ENCODE measurements at regions not wholly inside any gene's neighbourhood (a gene's known extent, or its start where the extent isn't known, plus 50 kb on each side); places are given as distances from the start of the nearest gene placed in this dataset.
A peak's percentile ranks its signal among the peaks of the same experiment; 100 is the strongest.

DNA sequence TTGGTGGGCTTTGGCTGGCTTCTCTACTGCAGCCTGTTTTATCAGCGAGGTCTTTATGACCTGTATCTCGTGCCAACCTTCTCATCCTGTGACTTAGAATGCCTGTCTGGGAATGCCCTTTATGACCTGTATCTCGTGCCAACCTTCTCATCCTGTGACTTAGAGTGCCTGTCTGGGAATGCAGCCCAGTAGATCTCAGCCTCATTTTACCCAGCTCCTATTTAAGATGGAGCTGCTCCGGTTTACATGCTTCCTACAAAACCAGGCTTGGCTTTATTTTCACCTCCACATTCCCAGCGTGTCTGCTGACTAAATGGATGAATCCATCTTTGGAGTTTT is 395.3 kb downstream of the PREX1 start:
- Histone ChIP-seq H3K36me3 (no peaks in the 10 kb centered on the region), H3K27ac (no peak overlapping the region), H3K27me3 (no peaks in the 10 kb centered on the region), H3K4me1 (ENCODE audit: low read depth) (no peaks in the 10 kb centered on the region), H3K4me3 (no peak overlapping the region), H3K9me3 (ENCODE audit: low read depth) (no peaks in the 10 kb centered on the region)
- no peak for TF ChIP-seq CTCF (IDR thresholded peaks at IDR 0.05; ENCODE audit: low read depth, low read length)
- DNase-seq (ENCODE audit: low read depth in 1 of 2, low spot score in 1 of 2), result no peak

- H3K9me3 ChIP-seq (ENCODE audit: low read depth), result no peaks in the 10 kb centered on the region
- no peak for TF ChIP-seq CTCF (IDR thresholded peaks at IDR 0.05; ENCODE audit: low read depth, low read length)
- no peak overlapping the region for H3K27ac ChIP-seq
- H3K4me1 ChIP-seq (ENCODE audit: low read depth), result no peaks in the 10 kb centered on the region
- no peak overlapping the region for H3K4me3 ChIP-seq
- no peaks in the 10 kb centered on the region for H3K36me3 ChIP-seq
- H3K27me3 ChIP-seq, result no peaks in the 10 kb centered on the region
- no peak for DNase-seq (ENCODE audit: low read depth in 1 of 2, low spot score in 1 of 2)
Observed at GRCh38 chr20:48431653-48432493, 395.9 kb downstream of the PREX1 start.

GRCh38 chr20:48426630-48427029 is 401.2 kb downstream of the PREX1 start:
- no peaks in the 10 kb centered on the region for H3K9me3 ChIP-seq (ENCODE audit: low read depth)
- no peak for TF ChIP-seq CTCF (IDR thresholded peaks at IDR 0.05; ENCODE audit: low read depth, low read length)
- H3K27ac ChIP-seq, result no peak overlapping the region
- H3K27me3 ChIP-seq, result no peaks in the 10 kb centered on the region
- no peaks in the 10 kb centered on the region for H3K4me1 ChIP-seq (ENCODE audit: low read depth)
- H3K36me3 ChIP-seq, result no peaks in the 10 kb centered on the region
- no peak for DNase-seq (ENCODE audit: low read depth in 1 of 2, low spot score in 1 of 2)
- no peak overlapping the region for H3K4me3 ChIP-seq

GRCh38 chr20:48425817-48426612 is 401.8 kb downstream of the PREX1 start:
- Histone ChIP-seq H3K27me3 (no peaks in the 10 kb centered on the region), H3K4me1 (ENCODE audit: low read depth) (no peaks in the 10 kb centered on the region), H3K27ac (no peak overlapping the region), H3K36me3 (no peaks in the 10 kb centered on the region), H3K4me3 (no peak overlapping the region), H3K9me3 (ENCODE audit: low read depth) (no peaks in the 10 kb centered on the region)
- TF ChIP-seq CTCF (IDR thresholded peaks at IDR 0.05; ENCODE audit: low read depth, low read length), result no peak
- DNase-seq (ENCODE audit: low read depth in 1 of 2, low spot score in 1 of 2), result peak in 1 of 2 donors; percentile 6

DNA sequence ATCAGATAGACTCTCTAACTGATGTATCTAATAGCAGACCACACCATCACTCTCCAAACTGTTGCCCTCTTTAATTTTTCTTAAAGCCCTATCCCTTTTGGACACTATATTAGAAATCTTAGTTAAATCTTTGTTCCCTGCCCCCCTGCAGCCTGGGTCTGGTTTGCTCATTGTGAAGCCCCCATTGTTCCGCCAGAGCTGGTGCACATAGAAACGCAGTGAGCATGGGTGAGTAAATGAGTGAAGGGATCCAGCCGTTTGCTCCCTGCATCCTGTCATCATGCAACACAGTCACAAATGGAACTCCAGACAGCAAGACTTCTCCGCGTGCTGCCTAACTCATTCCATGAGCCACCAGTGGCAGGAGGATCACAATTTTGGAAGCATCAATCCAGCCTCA is 402.5 kb downstream of the PREX1 start:
- H3K27ac ChIP-seq, result no peak overlapping the region
- H3K27me3 ChIP-seq, result no peaks in the 10 kb centered on the region
- H3K4me1 ChIP-seq (ENCODE audit: low read depth), result no peaks in the 10 kb centered on the region
- H3K4me3 ChIP-seq, result no peak overlapping the region
- DNase-seq (ENCODE audit: low read depth in 1 of 2, low spot score in 1 of 2), result no peak
- H3K36me3 ChIP-seq, result no peaks in the 10 kb centered on the region
- TF ChIP-seq CTCF (IDR thresholded peaks at IDR 0.05; ENCODE audit: low read depth, low read length), result no peak
- no peaks in the 10 kb centered on the region for H3K9me3 ChIP-seq (ENCODE audit: low read depth)
